WTC11 (cell line): ENCODE measurements at regions not wholly inside any gene's neighbourhood (a gene's known extent, or its start where the extent isn't known, plus 50 kb on each side); places are given as distances from the start of the nearest gene placed in this dataset.

Experiments
- ATAC-seq: fragments of 200-7000 bp; cut with Tn5 transposase; 2 replicates; pipeline ENCODE4 v1.10.0; 2021; ENCODE audit warnings: mild to moderate bottlenecking, moderate library complexity
- CTCF ChIA-PET: fragments of 300-600 bp; sonication (Branson Sonifier 250); formaldehyde crosslinking; loops from one replicate; lab custom pipeline; 2021; ENCODE audit warnings: antibody characterized with exemption; lab: Charles Lee
- POLR2A ChIA-PET: fragments of 350-600 bp; sonication (Branson Sonifier 250); formaldehyde crosslinking; loops from one replicate; lab custom pipeline; 2021; ENCODE audit warnings: antibody characterized with exemption; lab: Charles Lee
- DNase-seq: peaks from one replicate; pipeline ENCODE4 v3.0.0; 2021; ENCODE audit warnings: low spot score
- H3K27ac Mint-ChIP-seq: 2 replicates; pipeline ENCODE4 v1.8.0; 2021; ENCODE audit warnings: mixed read lengths
- H3K27me3 Mint-ChIP-seq: 2 replicates; pipeline ENCODE4 v1.8.0; 2021; ENCODE audit warnings: low read depth, mild to moderate bottlenecking, moderate library complexity, mixed read lengths
- H3K36me3 Mint-ChIP-seq: 2 replicates; pipeline ENCODE4 v1.8.0; 2021; ENCODE audit warnings: mixed read lengths
- H3K4me1 Mint-ChIP-seq: 2 replicates; pipeline ENCODE4 v1.8.0; 2022; ENCODE audit warnings: mixed read lengths
- H3K4me3 Mint-ChIP-seq: 2 replicates; pipeline ENCODE4 v1.8.0; 2021; ENCODE audit warnings: mild to moderate bottlenecking, moderate library complexity, mixed read lengths
- H3K9me3 Mint-ChIP-seq: 2 replicates; pipeline ENCODE4 v1.8.0; 2021; ENCODE audit warnings: mixed read lengths
- ATF6 ChIP-seq: sonication (generic); formaldehyde crosslinking; IDR thresholded peaks from 2 replicates; pipeline ENCODE4 v1.8.1; 2023; ENCODE audit warnings: mild to moderate bottlenecking, missing genetic modification reagents
- CTCF ChIP-seq: fragments of 200-600 bp; IDR thresholded peaks from 2 replicates; pipeline ENCODE4 v1.8.0; 2022; ENCODE audit warnings: antibody characterized with exemption
- E2F1 ChIP-seq: sonication (generic); formaldehyde crosslinking; IDR thresholded peaks from 2 replicates; pipeline ENCODE4 v1.8.0; 2022; ENCODE audit warnings: mild to moderate bottlenecking, missing genetic modification reagents
- EMX1 ChIP-seq: fragments of 250-450 bp; sonication (Bioruptor Pico); IDR thresholded peaks from 2 replicates; pipeline ENCODE4 v1.8.0; 2021; ENCODE audit warnings: mild to moderate bottlenecking
- ETV6 ChIP-seq: sonication (generic); formaldehyde crosslinking; IDR thresholded peaks from 2 replicates; pipeline ENCODE4 v1.8.1; 2022; ENCODE audit warnings: mild to moderate bottlenecking, missing genetic modification reagents
- MAX ChIP-seq: sonication (generic); formaldehyde crosslinking; IDR thresholded peaks from 2 replicates; pipeline ENCODE4 v1.8.0; 2022; ENCODE audit warnings: mild to moderate bottlenecking, missing genetic modification reagents
- MLX ChIP-seq: sonication (generic); formaldehyde crosslinking; IDR thresholded peaks from 2 replicates; pipeline ENCODE4 v1.8.1; 2023; ENCODE audit warnings: mild to moderate bottlenecking, missing genetic modification reagents, moderate library complexity
- NFYB ChIP-seq: sonication (generic); formaldehyde crosslinking; conservative IDR thresholded peaks from 2 replicates; pipeline ENCODE4 v1.8.0; 2022; ENCODE audit warnings: low read depth, missing genetic modification reagents
- NR3C1 ChIP-seq: sonication (generic); formaldehyde crosslinking; conservative IDR thresholded peaks from 2 replicates; pipeline ENCODE4 v1.8.1; 2023; ENCODE audit warnings: low read depth, mild to moderate bottlenecking, missing genetic modification reagents
- OVOL2 ChIP-seq: fragments of 250-450 bp; sonication (Bioruptor Pico); IDR thresholded peaks from 2 replicates; pipeline ENCODE4 v1.9.0; 2021; ENCODE audit warnings: mild to moderate bottlenecking, borderline replicate concordance
- PRDM15 ChIP-seq: sonication (generic); formaldehyde crosslinking; IDR thresholded peaks from 2 replicates; pipeline ENCODE4 v1.8.0; 2022; ENCODE audit warnings: missing genetic modification reagents
- PREB ChIP-seq: sonication (generic); formaldehyde crosslinking; IDR thresholded peaks from 2 replicates; pipeline ENCODE4 v1.8.1; 2022; ENCODE audit warnings: mild to moderate bottlenecking, missing genetic modification reagents, moderate library complexity, borderline replicate concordance
- TCF7 ChIP-seq: sonication (generic); formaldehyde crosslinking; IDR thresholded peaks from 2 replicates; pipeline ENCODE4 v1.8.0; 2022; ENCODE audit warnings: mild to moderate bottlenecking, low read depth, missing genetic modification reagents, moderate library complexity
- USF1 ChIP-seq: sonication (generic); formaldehyde crosslinking; IDR thresholded peaks from 2 replicates; pipeline ENCODE4 v1.8.0; 2022; ENCODE audit warnings: mild to moderate bottlenecking, missing genetic modification reagents
- ZMAT4 ChIP-seq: fragments of 250-450 bp; sonication (Bioruptor Pico); IDR thresholded peaks from 2 replicates; pipeline ENCODE4 v1.9.0; 2021; ENCODE audit warnings: mild to moderate bottlenecking
- ZNF423 ChIP-seq: fragments of 250-450 bp; sonication (Bioruptor Pico); IDR thresholded peaks from 2 replicates; pipeline ENCODE4 v2.1.2; 2022; ENCODE audit warnings: mild to moderate bottlenecking, moderate library complexity
- ZNF512 ChIP-seq: sonication (generic); formaldehyde crosslinking; IDR thresholded peaks from 2 replicates; pipeline ENCODE4 v1.8.1; 2022; ENCODE audit warnings: missing genetic modification reagents, borderline replicate concordance
- ZSCAN18 ChIP-seq: fragments of 250-450 bp; sonication (Bioruptor Pico); IDR thresholded peaks from 2 replicates; pipeline ENCODE4 v2.1.2; 2022; ENCODE audit warnings: mild to moderate bottlenecking, moderate library complexity

GRCh38 chr15:70525551-70525950 lies 237.8 kb downstream of the UACA start (continued):
- TF ChIP-seq PRDM15 (CRISPR knock-in tag): no peak
- no peak for TF ChIP-seq ZNF423 (CRISPR knock-in tag)
- no peak for TF ChIP-seq NR3C1 (CRISPR knock-in tag)
- no peak for TF ChIP-seq USF1 (CRISPR knock-in tag)
- TF ChIP-seq TCF7: no peak

GRCh38 chr15:70524470-70524869 lies 238.9 kb downstream of the UACA start:
- DNase-seq (no peak), ATAC-seq (no peak)
- no peaks in the 10 kb centered on the region for H3K9me3 Mint-ChIP-seq
- no peaks in the 10 kb centered on the region; the same call in 1 of the 2 replicates for H3K27me3 Mint-ChIP-seq
- H3K4me1 Mint-ChIP-seq: peaks cover 36% of the 10 kb centered on the region
- CTCF ChIA-PET: interaction anchor here (1.5 kb wide), 1 partner anchor 198 kb away, joined by 3 read pairs; no protein-coding TSS in a partner anchor
- H3K27ac Mint-ChIP-seq: no peak overlapping the region
- no peak overlapping the region for H3K4me3 Mint-ChIP-seq
- no peaks in the 10 kb centered on the region for H3K36me3 Mint-ChIP-seq
- POLR2A ChIA-PET: no interaction called here
- no peak for TF ChIP-seq ATF6 (CRISPR knock-in tag)
- no peak for TF ChIP-seq CTCF
- no peak for TF ChIP-seq EMX1

- H3K9me3 Mint-ChIP-seq: no peaks in the 10 kb centered on the region
- POLR2A ChIA-PET: no interaction called here
- CTCF ChIA-PET: interaction anchor here (0.9 to 1.1 kb wide), 3 partner anchors 9 to 57 kb away, joined by 3 read pairs; no protein-coding TSS in a partner anchor
- peak; percentile 46 for ATAC-seq
- H3K4me1 Mint-ChIP-seq: peaks cover 36% of the 10 kb centered on the region
- H3K27me3 Mint-ChIP-seq: no peaks in the 10 kb centered on the region
- DNase-seq: no peak
- H3K36me3 Mint-ChIP-seq: no peaks in the 10 kb centered on the region
- no peak overlapping the region for H3K27ac Mint-ChIP-seq
- H3K4me3 Mint-ChIP-seq: no peak overlapping the region
- no peak for TF ChIP-seq ZSCAN18 (CRISPR knock-in tag)
- TF ChIP-seq MLX (CRISPR knock-in tag): no peak
- TF ChIP-seq ZNF512 (CRISPR knock-in tag): no peak
- no peak for TF ChIP-seq ZMAT4
- TF ChIP-seq PREB: no peak
- no peak for TF ChIP-seq E2F1 (CRISPR knock-in tag)
- no peak for TF ChIP-seq ETV6 (CRISPR knock-in tag)
- TF ChIP-seq MAX (CRISPR knock-in tag): no peak
- no peak for TF ChIP-seq OVOL2 (CRISPR knock-in tag)
- no peak for TF ChIP-seq NFYB
These were observed 239.7 kb downstream of the UACA start for GRCh38 chr15:70523616-70524015.
